HepG2 (cell line): ENCODE measurements at regions not wholly inside any gene's neighbourhood (a gene's known extent, or its start where the extent isn't known, plus 50 kb on each side); places are given as distances from the start of the nearest gene placed in this dataset.

ENCODE experiments used
- ATAC-seq: fragments of 200-7000 bp; cut with Tn5 transposase; 3 replicates; pipeline ENCODE4 v1.9.1; 2020; ENCODE audit warnings: mild to moderate bottlenecking, moderate library complexity
- BruUV-seq: library from RNA; stranded (reverse); fragments of 400-500 nt; replicated peaks from 2 replicates; lab custom pipeline; 2021; lab: Mats Ljungman, UMichigan
- CTCF ChIA-PET: fragments of 300-600 bp; formaldehyde crosslinking; extraction: SDS; loops from one replicate; lab custom pipeline; 2021; ENCODE audit warnings: low total read pairs, inconsistent platforms, low intra/inter-chr PET ratio; lab: Yijun Ruan, JAX
- POLR2A ChIA-PET: fragments of 350-600 bp; sonication (Branson Sonifier 250); formaldehyde crosslinking; loops from one replicate; lab custom pipeline; 2020; ENCODE audit warnings: antibody characterized with exemption, inconsistent platforms; lab: Yijun Ruan, JAX
- DNase-seq: peaks from one replicate; pipeline ENCODE4 v3.0.0-alpha.2; 2015; ENCODE audit warnings: low spot score
- FAIRE-seq: peaks from 3 replicates; lab custom pipeline; 2011; peaks lifted over from hg19 to GRCh38; lab: Jason Lieb, UNC
- H2AFZ ChIP-seq: one replicate; pipeline ENCODE4 v1.6.1; 2011; ENCODE audit warnings: low read length, inconsistent platforms
- H3K27ac ChIP-seq: fragments of 300-600 bp; 3 replicates; pipeline ENCODE4 v1.8.0; 2011; ENCODE audit warnings: mixed run types, mild to moderate bottlenecking, mixed read lengths, low read length, inconsistent platforms; ENCODE audit not compliant: insufficient read depth; ENCODE audit errors: extremely low read length
- H3K27me3 ChIP-seq, 2 experiments: fragments of 200-600 bp in 1 of 2; 2 replicates in 1 of 2; 3 replicates in 1 of 2; pipeline versions ENCODE4 v1.6.0 to v1.8.0; 2011; ENCODE audit warnings: low read length in 2 of 2, mild to moderate bottlenecking in 2 of 2, moderate library complexity in 2 of 2, inconsistent platforms in 1 of 2; ENCODE audit not compliant: insufficient read depth in 2 of 2, control insufficient read depth in 1 of 2
- H3K36me3 ChIP-seq, 2 experiments: fragments of 200-600 bp in 1 of 2; replicated peaks in 1 of 2; 2 replicates in 1 of 2; 3 replicates in 1 of 2; pipeline versions ENCODE4 v1.5.1 to v1.8.0; 2011; ENCODE audit warnings: low read length in 2 of 2, inconsistent platforms in 1 of 2; ENCODE audit not compliant: insufficient read depth in 2 of 2, control insufficient read depth in 1 of 2
- H3K4me1 ChIP-seq: 2 replicates; pipeline ENCODE4 v1.5.1; 2012; ENCODE audit warnings: low read length, inconsistent platforms; ENCODE audit not compliant: insufficient read depth
- H3K4me2 ChIP-seq: 2 replicates; pipeline ENCODE4 v1.6.0; 2011; ENCODE audit warnings: low read depth, low read length, inconsistent platforms
- H3K4me3 ChIP-seq, 3 experiments: fragments of 200-600 bp in 1 of 3; sonication (generic), shearing (Covaris generic) in 1 of 3; replicated peaks in 1 of 3; 2 replicates each; pipeline ENCODE4 v1.5.1; 2011 to 2016; ENCODE audit warnings: low read length in 3 of 3, inconsistent platforms in 2 of 3, low read depth in 2 of 3, mild to moderate bottlenecking in 2 of 3, control low read depth in 1 of 3, mixed read lengths in 1 of 3; ENCODE audit not compliant: insufficient read depth in 1 of 3
- H3K79me2 ChIP-seq: one replicate; pipeline ENCODE4 v1.6.1; 2011; ENCODE audit warnings: low read length, inconsistent platforms; ENCODE audit not compliant: insufficient read depth
- H3K9ac ChIP-seq: 2 replicates; pipeline ENCODE4 v1.6.0; 2011; ENCODE audit warnings: mild to moderate bottlenecking, low read depth, low read length, inconsistent platforms; ENCODE audit not compliant: insufficient read depth
- H3K9me3 ChIP-seq: 2 replicates; pipeline ENCODE4 v1.5.1; 2012; ENCODE audit warnings: mild to moderate bottlenecking, low read length
- H4K20me1 ChIP-seq: 2 replicates; pipeline ENCODE4 v1.6.0; 2011; ENCODE audit warnings: inconsistent platforms, mild to moderate bottlenecking, low read length, moderate library complexity; ENCODE audit not compliant: insufficient read depth
- CSRNP1 ChIP-seq: sonication (generic); formaldehyde crosslinking; IDR thresholded peaks from 2 replicates; pipeline ENCODE4 v1.8.1; 2023; ENCODE audit warnings: mild to moderate bottlenecking, missing genetic modification reagents
- DNMT1 ChIP-seq: sonication (generic); formaldehyde crosslinking; IDR thresholded peaks from 2 replicates; pipeline ENCODE4 v1.5.1; 2020; ENCODE audit warnings: mild to moderate bottlenecking, missing genetic modification reagents
- KMT2B ChIP-seq: IDR thresholded peaks from 2 replicates; pipeline ENCODE4 v1.6.1; 2016; ENCODE audit warnings: missing genetic modification reagents, missing compliant biosample characterization
- STAG1 ChIP-seq: sonication (generic); formaldehyde crosslinking; IDR thresholded peaks from 2 replicates; pipeline ENCODE4 v1.4.0; 2020; ENCODE audit warnings: missing genetic modification reagents
- TCF12 ChIP-seq, 2 experiments: fragments of 450-650 bp in 1 of 2; sonication (generic) in 1 of 2; formaldehyde crosslinking in 1 of 2; IDR thresholded peaks; 2 replicates each; pipeline versions ENCODE4 v1.6.1 to v1.8.0; 2017 to 2022; ENCODE audit warnings: antibody characterized with exemption in 1 of 2, mild to moderate bottlenecking in 1 of 2, missing genetic modification reagents in 1 of 2, moderate library complexity in 1 of 2
- TFE3 ChIP-seq: IDR thresholded peaks from 2 replicates; pipeline ENCODE4 v1.6.1; 2016
- WGBS: methylation state at CpG from one replicate; pipeline ENCODE4 v1.1.6; 2017; ENCODE audit warnings: low lambda C conversion rate; 5-methylcytosine and 5-hydroxymethylcytosine counted together
- in situ Hi-C: cut with HindIII; loops from 2 replicates; pipeline ENCODE4 v1.10.0; 2017; ENCODE audit warnings: low pct_unique_long_range_greater_than_20kb; ENCODE audit not compliant: extremely low pct_ligation_motif_present
- intact Hi-C: fragments of 100-400 bp; cut with micrococcal nuclease; formaldehyde crosslinking; loops from one replicate; pipeline ENCODE4 v1.10.0; 2022; ENCODE audit not compliant: unreplicated experiment

GRCh38 chr2:20132990-20133535 lies 81.6 kb upstream of the LAPTM4A start:
- Histone ChIP-seq H3K79me2 (no peaks in the 10 kb centered on the region), H3K9me3 (no peaks in the 10 kb centered on the region), H3K4me2 (no peak overlapping the region), H3K36me3 (no peaks in the 10 kb centered on the region), H3K4me1 (peaks cover 56% of the 10 kb centered on the region), H3K4me3 (no peak overlapping the region), H4K20me1 (no peaks in the 10 kb centered on the region), H3K27me3 (peaks cover 3 to 72% of the 10 kb centered on the region in 2 experiments; a peak in 4 of 5 replicates), H2AFZ (no peak overlapping the region), H3K27ac (no peak overlapping the region), H3K9ac (no peak overlapping the region)
- no peak for DNase-seq
- no TSS peak for BruUV-seq
- ChIA-PET CTCF (no interaction called here), POLR2A (no interaction called here)
- no peak for FAIRE-seq
- intact Hi-C loops (no loop called here), in situ Hi-C loops (no loop called here)
- no peak for TF ChIP-seq STAG1 (CRISPR knock-in tag)
- TF ChIP-seq DNMT1 (CRISPR knock-in tag): no peak
- TF ChIP-seq KMT2B: no peak
- no peak for TF ChIP-seq TFE3 (CRISPR knock-in tag)
- ATAC-seq: no peak
- 51% methylated on average over 12 of the region's 12 CpGs for WGBS

GRCh38 chr2:20130821-20131645 lies 79.6 kb upstream of the LAPTM4A start:
- in situ Hi-C loops: no loop called here
- WGBS: 46% methylated on average over 11 of the region's 11 CpGs
- Histone ChIP-seq H3K4me1 (peaks cover 36% of the 10 kb centered on the region), H4K20me1 (no peaks in the 10 kb centered on the region), H3K4me3 (no peak overlapping the region), H3K4me2 (no peak overlapping the region), H2AFZ (no peak overlapping the region), H3K79me2 (no peaks in the 10 kb centered on the region), H3K27ac (no peak overlapping the region), H3K36me3 (no peaks in the 10 kb centered on the region), H3K27me3 (peaks cover 3 to 58% of the 10 kb centered on the region in 2 experiments; a peak in 4 of 5 replicates), H3K9me3 (no peaks in the 10 kb centered on the region), H3K9ac (no peak overlapping the region)
- CTCF ChIA-PET: no interaction called here
- TF ChIP-seq CSRNP1 (CRISPR knock-in tag): no peak
- no peak for TF ChIP-seq TCF12 (IDR thresholded peaks at IDR 0.05)
- no peak for TF ChIP-seq TCF12 (CRISPR knock-in tag; IDR thresholded peaks at IDR 0.05)
- ATAC-seq (no peak), FAIRE-seq (no peak), DNase-seq (no peak)
- BruUV-seq: no TSS peak
- intact Hi-C loops: no loop called here
- POLR2A ChIA-PET: no interaction called here
